ENCODE measurements at regions not wholly inside any gene's neighbourhood (a gene's known extent, or its start where the extent isn't known, plus 50 kb on each side); places are given as distances from the start of the nearest gene placed in this dataset.
"Not testable (repeated sequence)": the region's sequence is repeated elsewhere in the genome, so short reads cannot be mapped to it uniquely, and the experiment has no call there.

DNA sequence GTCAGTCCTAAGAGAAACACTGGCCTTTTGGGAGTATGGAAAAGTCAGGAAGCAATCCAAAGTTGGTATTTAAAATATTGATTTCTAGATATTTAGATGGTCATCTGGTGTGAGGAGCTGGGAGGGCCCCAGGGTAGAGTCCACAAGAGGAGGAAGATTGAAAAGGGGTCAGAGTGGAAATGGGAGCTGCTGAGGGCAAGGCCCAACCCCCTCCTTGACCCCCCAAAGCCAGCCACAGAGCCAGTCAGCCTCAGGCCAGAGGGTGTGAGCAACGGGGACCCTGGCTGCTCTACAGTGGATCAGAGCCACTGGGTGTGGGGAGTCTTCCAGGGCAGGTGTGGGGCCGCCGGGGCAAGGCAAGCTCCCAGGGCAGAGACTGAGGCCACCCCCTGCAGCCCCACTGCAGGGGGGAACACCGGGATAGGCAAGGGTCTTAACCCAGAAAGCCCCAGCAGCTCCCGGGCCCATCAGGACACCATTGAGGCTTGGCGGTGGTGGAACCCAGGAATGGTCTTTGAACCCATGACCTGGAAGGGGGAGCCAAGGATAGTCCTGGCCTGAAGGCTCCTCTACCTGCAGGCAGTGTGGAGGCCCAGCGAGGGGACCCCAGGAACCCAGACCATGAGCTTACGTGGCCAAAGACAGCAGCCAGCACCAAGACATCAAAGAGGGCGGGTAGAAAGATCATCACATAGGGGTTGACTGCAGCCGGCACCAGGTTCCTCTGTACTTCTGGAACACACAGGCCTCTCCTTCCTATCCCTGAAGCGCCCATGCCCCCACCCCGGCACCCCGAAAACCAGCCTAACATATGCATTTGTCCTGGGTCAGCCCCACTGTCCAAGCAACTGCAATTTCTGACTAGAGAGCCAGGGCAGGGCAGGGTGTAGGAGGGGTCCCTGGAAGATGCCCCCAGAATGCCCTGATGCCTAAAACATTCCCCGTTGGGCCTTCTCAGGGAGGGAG, 51.3 kb upstream of the CSPG4 start:
- not testable (repeated sequence) for DNase-seq (ENCODE audit: low spot score)

DNA sequence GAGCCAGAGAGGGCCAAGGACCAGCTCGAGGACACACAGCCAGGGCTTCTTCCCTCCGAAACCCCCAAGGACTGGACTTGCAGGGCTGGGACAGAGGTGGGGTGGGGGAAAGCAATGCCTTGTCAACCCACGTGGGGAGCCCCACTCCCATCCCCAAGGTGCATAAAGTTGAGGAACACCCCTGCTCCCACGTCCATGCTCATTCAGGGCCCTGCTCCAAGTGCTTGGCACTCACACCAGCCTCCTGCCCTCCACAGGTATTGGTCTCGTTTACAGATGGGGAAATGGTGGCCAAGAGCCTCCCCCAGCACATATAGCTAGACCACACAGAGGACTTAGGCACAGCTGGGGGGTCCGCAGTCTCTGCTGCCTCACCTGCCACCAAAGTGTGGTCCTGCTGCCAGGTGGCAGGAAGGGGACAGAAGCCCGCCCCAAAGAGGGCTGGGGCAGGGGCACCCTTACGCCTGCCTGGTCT, 50.5 kb upstream of the CSPG4 start:
- no peak for DNase-seq (ENCODE audit: low spot score)
